ENCODE measurements at regions not wholly inside any gene's neighbourhood (a gene's known extent, or its start where the extent isn't known, plus 50 kb on each side); places are given as distances from the start of the nearest gene placed in this dataset.

DNA sequence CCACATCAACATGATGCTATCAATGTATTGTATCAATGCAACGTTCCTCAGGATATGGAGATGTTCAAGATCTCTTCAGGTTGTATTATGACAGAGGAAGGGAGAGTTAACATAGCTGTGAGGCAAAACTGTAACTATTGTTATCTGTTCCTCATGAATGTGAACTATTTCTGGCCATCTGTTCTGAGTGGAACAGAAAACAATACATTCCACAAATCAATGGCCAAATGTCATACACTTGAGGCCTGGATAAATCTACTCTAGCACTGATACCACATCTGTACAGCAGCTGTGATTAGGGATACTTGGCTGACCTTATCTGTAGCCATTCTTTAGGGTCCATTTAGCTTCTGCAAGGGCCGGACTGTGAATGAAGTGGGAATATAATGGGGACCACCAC, 447.9 kb downstream of the IRS1 start:
- no peaks in the 10 kb centered on the region for H3K36me3 ChIP-seq
- no peaks in the 10 kb centered on the region for H3K4me1 ChIP-seq
- intact Hi-C loops (cut with DNase I): no loop called here
- DNase-seq (no peak), ATAC-seq (no peak)
- H3K27ac ChIP-seq: no peak overlapping the region
- TF ChIP-seq, protein P1, sequence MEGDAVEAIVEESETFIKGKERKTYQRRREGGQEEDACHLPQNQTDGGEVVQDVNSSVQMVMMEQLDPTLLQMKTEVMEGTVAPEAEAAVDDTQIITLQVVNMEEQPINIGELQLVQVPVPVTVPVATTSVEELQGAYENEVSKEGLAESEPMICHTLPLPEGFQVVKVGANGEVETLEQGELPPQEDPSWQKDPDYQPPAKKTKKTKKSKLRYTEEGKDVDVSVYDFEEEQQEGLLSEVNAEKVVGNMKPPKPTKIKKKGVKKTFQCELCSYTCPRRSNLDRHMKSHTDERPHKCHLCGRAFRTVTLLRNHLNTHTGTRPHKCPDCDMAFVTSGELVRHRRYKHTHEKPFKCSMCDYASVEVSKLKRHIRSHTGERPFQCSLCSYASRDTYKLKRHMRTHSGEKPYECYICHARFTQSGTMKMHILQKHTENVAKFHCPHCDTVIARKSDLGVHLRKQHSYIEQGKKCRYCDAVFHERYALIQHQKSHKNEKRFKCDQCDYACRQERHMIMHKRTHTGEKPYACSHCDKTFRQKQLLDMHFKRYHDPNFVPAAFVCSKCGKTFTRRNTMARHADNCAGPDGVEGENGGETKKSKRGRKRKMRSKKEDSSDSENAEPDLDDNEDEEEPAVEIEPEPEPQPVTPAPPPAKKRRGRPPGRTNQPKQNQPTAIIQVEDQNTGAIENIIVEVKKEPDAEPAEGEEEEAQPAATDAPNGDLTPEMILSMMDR (IDR thresholded peaks at IDR 0.05): no peak
- H3K27me3 ChIP-seq (ENCODE audit: low read depth): no peaks in the 10 kb centered on the region
- no peaks in the 10 kb centered on the region for H3K9me3 ChIP-seq
- H3K4me3 ChIP-seq: no peak overlapping the region

DNA sequence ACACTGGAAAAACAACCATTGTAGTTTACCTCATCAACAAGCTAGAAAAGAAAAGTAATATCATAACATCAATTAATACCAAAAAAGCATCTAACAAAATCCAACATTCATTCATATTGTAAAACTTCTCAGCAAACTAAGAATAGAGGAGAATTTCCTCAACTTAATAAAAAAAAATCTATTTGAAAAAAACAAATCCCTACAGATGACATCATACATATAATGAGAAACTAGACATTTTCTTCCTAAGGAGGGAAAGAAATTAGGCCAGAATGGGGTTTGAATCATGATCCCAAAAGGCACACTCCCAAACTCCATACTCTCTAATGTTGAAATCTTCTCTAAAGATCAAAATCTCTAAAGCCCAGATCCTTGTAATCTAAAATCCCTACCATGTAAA, 460.0 kb downstream of the IRS1 start:
- H3K27me3 ChIP-seq (ENCODE audit: low read depth): no peaks in the 10 kb centered on the region
- no peaks in the 10 kb centered on the region for H3K9me3 ChIP-seq
- ATAC-seq: no peak
- no peak overlapping the region for H3K4me3 ChIP-seq
- no peak overlapping the region for H3K27ac ChIP-seq
- H3K36me3 ChIP-seq: no peaks in the 10 kb centered on the region
- no peaks in the 10 kb centered on the region for H3K4me1 ChIP-seq
- no peak for DNase-seq
- intact Hi-C loops (cut with DNase I): no loop called here
- TF ChIP-seq, protein P1 (IDR thresholded peaks at IDR 0.05): no peak

DNA sequence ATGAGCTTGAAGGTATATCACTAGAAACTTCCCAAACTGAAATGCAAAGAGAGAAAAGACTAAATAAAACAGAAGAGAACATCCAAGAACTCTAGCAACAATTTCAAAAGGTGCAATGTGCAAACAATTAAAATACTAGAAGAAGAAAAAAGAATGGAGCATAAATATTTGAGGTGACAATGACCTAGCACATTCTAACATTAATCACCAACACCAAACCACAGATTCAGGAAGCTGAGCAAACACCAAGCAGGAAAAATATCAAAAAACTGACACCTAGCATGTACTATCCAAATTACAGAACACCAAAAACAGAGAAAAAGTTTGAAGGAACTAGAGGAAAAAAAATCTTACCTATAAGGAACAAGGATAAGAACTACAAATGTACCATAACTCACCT, 460.8 kb downstream of the IRS1 start:
- ATAC-seq (no peak), DNase-seq (no peak)
- no peak overlapping the region for H3K27ac ChIP-seq
- intact Hi-C loops (cut with DNase I): no loop called here
- no peaks in the 10 kb centered on the region for H3K27me3 ChIP-seq (ENCODE audit: low read depth)
- no peak overlapping the region for H3K4me3 ChIP-seq
- H3K36me3 ChIP-seq: no peaks in the 10 kb centered on the region
- H3K9me3 ChIP-seq: no peaks in the 10 kb centered on the region
- TF ChIP-seq, protein P1 (IDR thresholded peaks at IDR 0.05): no peak
- no peaks in the 10 kb centered on the region for H3K4me1 ChIP-seq

DNA sequence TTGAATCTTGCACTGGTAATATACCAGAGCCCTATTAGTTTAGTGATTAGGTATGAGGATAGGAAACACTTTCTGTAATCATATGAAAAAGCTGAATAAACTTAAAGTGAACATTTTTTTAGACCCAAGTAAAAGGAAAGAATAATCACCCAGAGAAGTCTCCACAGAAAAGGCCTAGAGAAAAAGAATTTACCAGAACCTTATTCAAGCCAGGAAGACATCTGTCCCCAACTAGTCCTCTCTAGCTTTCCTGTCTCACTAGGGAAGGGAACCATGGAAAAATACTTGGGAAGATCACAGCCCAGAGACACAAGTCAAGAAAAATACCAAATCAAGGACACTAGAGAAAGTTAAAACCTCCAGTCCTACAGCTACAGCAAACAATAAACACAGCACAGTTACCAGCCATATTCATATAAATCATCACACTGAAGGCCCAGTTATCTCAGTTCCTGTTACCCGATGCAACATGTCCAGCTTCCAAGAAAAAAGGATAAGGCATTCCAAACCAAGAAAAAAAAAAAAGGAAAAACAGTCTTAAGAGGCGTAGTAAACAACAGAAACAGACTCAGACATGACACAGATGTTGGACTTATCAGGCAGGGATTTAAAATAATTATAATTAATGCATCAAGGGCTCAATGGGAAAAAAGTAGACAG, 461.5 kb downstream of the IRS1 start:
- Histone ChIP-seq H3K9me3 (no peaks in the 10 kb centered on the region), H3K4me1 (no peaks in the 10 kb centered on the region), H3K36me3 (no peaks in the 10 kb centered on the region), H3K27ac (no peak overlapping the region), H3K27me3 (ENCODE audit: low read depth) (no peaks in the 10 kb centered on the region), H3K4me3 (no peak overlapping the region)
- DNase-seq (no peak), ATAC-seq (peak in 1 of 2 donors; percentile 49)
- TF ChIP-seq, protein P1 (IDR thresholded peaks at IDR 0.05): no peak
- intact Hi-C loops (cut with DNase I): no loop called here

DNA sequence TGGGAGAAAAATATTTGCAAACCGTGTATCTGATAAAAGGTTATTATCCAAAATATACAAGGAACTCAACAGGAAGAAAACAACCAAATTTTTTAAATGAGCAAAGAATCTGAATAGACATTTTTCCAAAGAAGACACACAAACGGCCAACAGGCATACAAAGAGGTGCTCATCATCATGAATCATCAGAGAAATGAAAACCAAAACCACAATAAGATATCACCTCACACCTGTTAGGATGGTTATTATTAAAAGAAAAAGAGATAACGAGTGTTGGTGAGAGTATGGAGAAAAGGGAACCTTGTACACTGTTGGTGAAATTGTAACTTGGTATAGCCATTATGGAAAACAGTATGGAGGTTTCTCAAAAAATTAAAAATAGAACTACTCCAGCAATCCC, 463.3 kb downstream of the IRS1 start:
- intact Hi-C loops (cut with DNase I): no loop called here
- no peaks in the 10 kb centered on the region for H3K9me3 ChIP-seq

More for the DNA sequence above, 463.3 kb downstream of the IRS1 start:
- no peaks in the 10 kb centered on the region for H3K4me1 ChIP-seq
- no peak for ATAC-seq
- no peak overlapping the region for H3K4me3 ChIP-seq
- H3K27me3 ChIP-seq (ENCODE audit: low read depth): no peaks in the 10 kb centered on the region
- H3K36me3 ChIP-seq: no peaks in the 10 kb centered on the region
- no peak for DNase-seq
- TF ChIP-seq, protein P1 (IDR thresholded peaks at IDR 0.05): no peak
- no peak overlapping the region for H3K27ac ChIP-seq
